ENCODE measurements at regions not wholly inside any gene's neighbourhood (a gene's known extent, or its start where the extent isn't known, plus 50 kb on each side); places are given as distances from the start of the nearest gene placed in this dataset.

- Histone ChIP-seq H2AFZ (ENCODE audit: low read length) (no peak overlapping the region), H3K79me2 (ENCODE audit: insufficient read depth, low read length) (no peaks in the 10 kb centered on the region), H3K4me1 (ENCODE audit: insufficient read depth, low read length, poor library complexity, severe bottlenecking) (peaks cover 4% of the 10 kb centered on the region), H3K9me2 (replicated peaks; ENCODE audit: low read depth, low read length) (no peaks in the 10 kb centered on the region), H3K36me3 (ENCODE audit: insufficient read depth, low read length) (no peaks in the 10 kb centered on the region), H3K4me2 (ENCODE audit: low read depth, low read length, poor library complexity, severe bottlenecking) (no peak overlapping the region), H3K4me3 (ENCODE audit: low read length, poor library complexity, severe bottlenecking) (no peak overlapping the region), H3K9me3 (ENCODE audit: insufficient read depth, low read depth, low read length) (no peaks in the 10 kb centered on the region), H4K20me1 (ENCODE audit: insufficient read depth, low read length, poor library complexity, severe bottlenecking) (no peaks in the 10 kb centered on the region), H3K27me3 (ENCODE audit: insufficient read depth, low read length, poor library complexity, severe bottlenecking) (no peaks in the 10 kb centered on the region), H3F3A (ENCODE audit: low read depth) (no peaks in the 10 kb centered on the region), H3K9ac (ENCODE audit: low read depth, low read length, poor library complexity, severe bottlenecking) (no peak overlapping the region)
- TF ChIP-seq EZH2phosphoT487 (IDR thresholded peaks at IDR 0.05; ENCODE audit: borderline replicate concordance) (no peak), CTCF (conservative IDR thresholded peaks at IDR 0.05; ENCODE audit: low read length) (no peak)
These were observed 125.1 kb upstream of the GRIP1 start for GRCh38 chr12:66803930-66804329.

GRCh38 chr12:66804563-66804974 is 125.7 kb upstream of the GRIP1 start:
- H3K9me2 ChIP-seq (replicated peaks; ENCODE audit: low read depth, low read length) = no peaks in the 10 kb centered on the region
- H2AFZ ChIP-seq (ENCODE audit: low read length) = no peak overlapping the region
- H3K36me3 ChIP-seq (ENCODE audit: insufficient read depth, low read length) = no peaks in the 10 kb centered on the region
- H3K4me3 ChIP-seq (ENCODE audit: low read length, poor library complexity, severe bottlenecking) = no peak overlapping the region
- no peaks in the 10 kb centered on the region for H3F3A ChIP-seq (ENCODE audit: low read depth)
- no peaks in the 10 kb centered on the region for H3K4me1 ChIP-seq (ENCODE audit: insufficient read depth, low read length, poor library complexity, severe bottlenecking)
- H4K20me1 ChIP-seq (ENCODE audit: insufficient read depth, low read length, poor library complexity, severe bottlenecking) = no peaks in the 10 kb centered on the region
- H3K4me2 ChIP-seq (ENCODE audit: low read depth, low read length, poor library complexity, severe bottlenecking) = no peak overlapping the region
- H3K27me3 ChIP-seq (ENCODE audit: insufficient read depth, low read length, poor library complexity, severe bottlenecking) = no peaks in the 10 kb centered on the region
- no peaks in the 10 kb centered on the region for H3K9me3 ChIP-seq (ENCODE audit: insufficient read depth, low read depth, low read length)
- H3K79me2 ChIP-seq (ENCODE audit: insufficient read depth, low read length) = no peaks in the 10 kb centered on the region
- TF ChIP-seq CTCF (conservative IDR thresholded peaks at IDR 0.05; ENCODE audit: low read length) = no peak
- no peak for TF ChIP-seq EZH2phosphoT487 (IDR thresholded peaks at IDR 0.05; ENCODE audit: borderline replicate concordance)
- H3K9ac ChIP-seq (ENCODE audit: low read depth, low read length, poor library complexity, severe bottlenecking) = no peak overlapping the region

- Histone ChIP-seq H3K9ac (ENCODE audit: low read depth, low read length, poor library complexity, severe bottlenecking) (no peak overlapping the region), H3F3A (ENCODE audit: low read depth) (no peaks in the 10 kb centered on the region), H3K4me2 (ENCODE audit: low read depth, low read length, poor library complexity, severe bottlenecking) (no peak overlapping the region), H3K36me3 (ENCODE audit: insufficient read depth, low read length) (no peaks in the 10 kb centered on the region), H3K4me1 (ENCODE audit: insufficient read depth, low read length, poor library complexity, severe bottlenecking) (peaks cover 8% of the 10 kb centered on the region), H3K9me3 (ENCODE audit: insufficient read depth, low read depth, low read length) (no peaks in the 10 kb centered on the region), H3K79me2 (ENCODE audit: insufficient read depth, low read length) (no peaks in the 10 kb centered on the region), H3K9me2 (replicated peaks; ENCODE audit: low read depth, low read length) (no peaks in the 10 kb centered on the region), H2AFZ (ENCODE audit: low read length) (no peak overlapping the region), H4K20me1 (ENCODE audit: insufficient read depth, low read length, poor library complexity, severe bottlenecking) (no peaks in the 10 kb centered on the region), H3K4me3 (ENCODE audit: low read length, poor library complexity, severe bottlenecking) (no peak overlapping the region), H3K27me3 (ENCODE audit: insufficient read depth, low read length, poor library complexity, severe bottlenecking) (no peaks in the 10 kb centered on the region)
- no peak for TF ChIP-seq EZH2phosphoT487 (IDR thresholded peaks at IDR 0.05; ENCODE audit: borderline replicate concordance)
- TF ChIP-seq CTCF (conservative IDR thresholded peaks at IDR 0.05; ENCODE audit: low read length) = no peak
These were observed 129.7 kb upstream of the GRIP1 start for GRCh38 chr12:66808606-66809005.

All from Loucy (cell line).